ENCODE measurements at regions not wholly inside any gene's neighbourhood (a gene's known extent, or its start where the extent isn't known, plus 50 kb on each side); places are given as distances from the start of the nearest gene placed in this dataset.
"Not testable (repeated sequence)": the region's sequence is repeated elsewhere in the genome, so short reads cannot be mapped to it uniquely, and the experiment has no call there.

- DNase-seq (ENCODE audit: low spot score), result no peak
- in situ Hi-C loops (cut with HindIII; ENCODE audit: low sequenced_read_pairs), result no loop called here
These were observed 54.9 kb upstream of the ZNF678 start for GRCh38 chr1:227508431-227508830.

- not testable (repeated sequence) for DNase-seq (ENCODE audit: low spot score)
These were observed 56.6 kb upstream of the ZNF678 start for GRCh38 chr1:227506490-227507393.

DNA sequence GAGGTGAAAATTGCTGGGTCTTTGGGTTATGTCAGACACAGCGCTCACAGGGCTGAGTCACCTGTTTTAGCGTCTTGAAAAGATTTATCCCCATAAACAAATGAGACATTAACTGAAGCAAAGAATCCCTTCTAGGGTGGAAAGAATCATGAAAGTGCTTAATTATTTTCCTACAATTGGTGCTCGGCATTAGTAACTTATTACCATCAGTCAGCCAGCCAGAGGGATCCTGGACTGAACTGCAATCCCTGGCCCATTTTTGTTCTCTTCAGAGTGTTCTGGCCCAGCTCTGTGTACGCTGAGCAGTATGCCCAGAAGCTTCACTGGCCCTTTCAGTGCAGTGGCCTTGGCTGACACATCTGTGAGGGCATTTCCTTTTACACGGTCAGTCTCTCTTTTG, 67.3 kb upstream of the ZNF678 start:
- DNase-seq (ENCODE audit: low spot score); in situ Hi-C loops (cut with HindIII; ENCODE audit: low sequenced_read_pairs): not testable (repeated sequence)

More at GRCh38 chr1:227506490-227507393, 56.6 kb upstream of the ZNF678 start:
- in situ Hi-C loops (cut with HindIII; ENCODE audit: low sequenced_read_pairs), result not testable (repeated sequence)

DNA sequence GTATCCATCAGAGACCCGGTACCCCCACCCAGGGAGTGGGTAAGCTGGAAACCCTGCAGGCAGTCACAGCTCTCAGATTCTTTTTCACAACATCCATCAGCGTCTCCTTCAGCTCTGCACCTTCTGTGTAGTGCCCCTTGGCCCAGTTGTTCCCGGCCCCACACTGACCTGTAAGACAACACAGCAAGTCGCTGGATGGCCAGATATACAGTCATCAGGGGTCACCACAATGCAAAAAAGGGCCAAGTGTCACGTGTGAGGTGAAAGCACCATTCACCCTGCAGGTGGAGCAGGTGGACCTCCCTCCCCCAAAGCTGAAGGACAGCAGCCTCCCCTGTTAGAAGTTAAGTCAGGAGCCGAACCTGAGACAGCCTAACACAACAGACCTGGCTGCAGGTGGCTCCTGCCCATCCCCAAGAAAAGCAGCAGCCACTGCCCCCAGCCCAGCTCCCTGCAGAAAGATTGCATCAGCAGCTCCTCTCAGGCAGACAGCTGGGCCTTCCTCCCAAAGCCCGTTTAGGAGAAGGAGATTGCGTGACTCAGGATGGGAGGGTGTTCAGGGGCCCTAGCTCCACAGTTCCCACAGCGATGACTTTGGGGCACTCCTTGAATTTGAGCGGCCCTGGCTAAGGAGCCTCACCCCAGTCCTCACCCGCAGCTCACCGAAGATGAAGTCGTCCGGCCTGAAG, 69.3 kb upstream of the ZNF678 start:
- in situ Hi-C loops (cut with HindIII; ENCODE audit: low sequenced_read_pairs); DNase-seq (ENCODE audit: low spot score): not testable (repeated sequence)

DNA sequence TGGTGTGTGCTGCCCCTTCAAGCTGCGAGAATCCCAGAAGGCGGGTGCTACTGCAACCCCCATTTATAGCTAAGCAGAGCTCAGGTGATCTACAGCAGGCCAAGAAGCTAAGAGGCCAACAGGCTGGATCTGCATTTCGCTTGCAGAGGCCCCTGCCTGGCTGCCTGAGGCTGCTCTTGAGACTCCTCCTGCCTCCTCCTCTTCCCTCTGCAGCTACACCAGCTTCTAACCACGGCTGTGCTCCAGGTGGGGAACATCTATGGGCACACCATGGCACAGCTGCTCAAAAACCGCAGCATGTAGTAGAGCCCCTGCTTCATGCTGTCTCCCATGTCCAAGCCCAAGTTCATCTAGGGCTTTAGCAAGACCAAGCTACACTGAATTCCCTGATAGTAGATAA, 72.9 kb upstream of the ZNF678 start:
- no peak for DNase-seq (ENCODE audit: low spot score)
- in situ Hi-C loops (cut with HindIII; ENCODE audit: low sequenced_read_pairs), result no loop called here

GRCh38 chr1:227490001-227490400, 73.4 kb upstream of the ZNF678 start:
- in situ Hi-C loops (cut with HindIII; ENCODE audit: low sequenced_read_pairs), result no loop called here
- no peak for DNase-seq (ENCODE audit: low spot score)

- DNase-seq (ENCODE audit: low spot score), result no peak
- in situ Hi-C loops (cut with HindIII; ENCODE audit: low sequenced_read_pairs), result no loop called here
These were observed 73.8 kb upstream of the ZNF678 start for GRCh38 chr1:227489572-227489971.

DNA sequence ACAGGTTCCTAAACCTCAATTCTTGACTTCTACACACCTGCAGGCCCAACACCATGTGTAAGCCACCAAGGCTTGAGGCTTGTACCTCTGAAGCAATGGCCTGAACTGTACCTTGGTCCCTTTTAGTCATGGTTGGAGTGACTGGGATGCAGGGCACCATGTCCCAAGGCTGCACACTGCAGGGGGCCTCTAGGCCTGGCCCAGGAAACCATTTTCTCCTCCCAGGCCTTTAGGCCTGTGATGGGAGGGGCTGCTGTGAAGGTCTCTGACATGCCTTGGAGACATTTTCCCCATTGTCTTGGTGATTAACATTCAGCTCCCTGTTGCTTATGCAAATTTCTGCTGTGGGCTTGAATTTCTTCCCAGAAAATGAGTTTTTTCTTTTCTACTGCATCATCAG, 75.8 kb upstream of the ZNF678 start:
- DNase-seq (ENCODE audit: low spot score), result no peak
- in situ Hi-C loops (cut with HindIII; ENCODE audit: low sequenced_read_pairs), result no loop called here

DNA sequence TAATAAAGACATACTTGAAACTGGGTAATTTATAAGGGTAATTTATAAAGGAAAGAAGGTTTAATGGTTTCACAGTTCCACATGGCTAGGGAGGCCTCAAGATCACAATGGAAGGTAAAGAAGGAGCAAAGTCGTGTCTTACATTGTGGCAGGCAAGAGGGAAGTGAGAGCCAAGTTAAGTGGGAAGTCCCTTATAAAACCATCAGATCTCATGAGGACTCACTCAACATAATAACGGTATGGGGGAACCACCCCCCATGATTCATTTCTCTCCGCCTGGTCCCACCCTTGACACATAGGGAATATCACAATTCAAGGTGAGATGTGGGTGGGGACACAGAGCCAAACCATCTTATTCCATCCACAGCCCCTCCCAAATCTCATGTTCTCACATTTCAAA, 76.8 kb upstream of the ZNF678 start:
- DNase-seq (ENCODE audit: low spot score), result no peak
- in situ Hi-C loops (cut with HindIII; ENCODE audit: low sequenced_read_pairs), result no loop called here

GRCh38 chr1:227482023-227482299, 81.4 kb upstream of the ZNF678 start:
- no peak for DNase-seq (ENCODE audit: low spot score)
- in situ Hi-C loops (cut with HindIII; ENCODE audit: low sequenced_read_pairs), result no loop called here

DNA sequence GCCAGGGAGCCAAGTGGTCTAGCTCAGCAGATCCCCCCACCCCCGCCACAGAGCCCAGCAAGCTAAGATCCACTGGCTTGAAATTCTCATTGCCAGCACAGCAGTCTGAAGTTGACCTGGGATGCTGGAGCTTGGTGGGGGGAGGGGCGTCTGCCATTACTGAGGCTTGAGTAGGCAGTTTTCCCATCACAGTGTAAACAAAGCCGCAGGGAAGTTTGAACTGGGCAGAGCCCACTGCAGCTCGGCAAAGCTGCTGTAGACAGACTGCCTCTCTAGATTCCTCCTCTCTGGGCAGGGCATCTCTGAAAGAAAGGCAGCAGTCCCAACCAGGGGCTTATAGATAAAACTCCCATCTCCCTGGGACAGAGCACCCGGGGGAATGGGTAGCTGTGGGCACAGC, 89.3 kb upstream of the ZNF678 start:
- in situ Hi-C loops (cut with HindIII; ENCODE audit: low sequenced_read_pairs); DNase-seq (ENCODE audit: low spot score): not testable (repeated sequence)

DNA sequence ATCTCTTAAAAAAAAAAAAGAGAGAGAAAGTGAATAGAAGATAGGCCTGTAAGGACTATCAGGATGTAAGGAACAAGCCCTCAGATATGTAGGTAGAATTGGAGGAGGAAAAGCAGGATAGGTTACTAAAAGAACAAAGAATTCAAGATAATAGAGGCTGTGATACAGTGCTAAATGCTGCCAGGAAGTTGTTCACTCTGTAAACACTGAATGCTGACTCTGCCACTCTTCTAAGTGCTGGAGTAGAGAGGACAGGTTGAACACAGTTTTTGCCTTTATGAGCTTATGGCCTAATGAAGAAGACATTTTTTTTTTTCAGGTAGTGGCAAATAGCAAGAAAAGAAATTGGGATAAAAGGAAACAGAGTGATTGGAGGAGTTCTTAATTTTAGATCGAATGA, 90.6 kb upstream of the ZNF678 start:
- no peak for DNase-seq (ENCODE audit: low spot score)
- in situ Hi-C loops (cut with HindIII; ENCODE audit: low sequenced_read_pairs), result no loop called here

DNA sequence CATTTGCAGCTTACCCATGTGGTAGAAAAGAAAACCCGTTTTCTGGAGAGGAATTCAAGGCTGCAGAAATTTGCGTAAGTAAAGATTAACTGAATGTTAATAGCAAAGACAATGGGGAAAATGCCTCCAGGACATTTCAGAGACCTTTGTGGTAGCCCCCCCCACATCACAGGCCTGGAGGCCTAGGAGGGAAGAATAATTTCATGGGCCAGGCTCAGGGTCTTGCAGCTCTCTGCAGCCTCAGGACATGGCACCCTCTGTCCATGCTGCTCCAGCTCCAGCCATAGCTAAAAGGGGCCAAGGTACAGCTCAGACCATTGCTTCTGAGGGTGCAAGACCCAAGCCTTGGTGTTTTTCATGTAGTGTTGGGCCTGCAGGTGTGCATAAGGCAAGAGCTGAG, 92.7 kb upstream of the ZNF678 start:
- in situ Hi-C loops (cut with HindIII; ENCODE audit: low sequenced_read_pairs), result no loop called here
- no peak for DNase-seq (ENCODE audit: low spot score)

DNA sequence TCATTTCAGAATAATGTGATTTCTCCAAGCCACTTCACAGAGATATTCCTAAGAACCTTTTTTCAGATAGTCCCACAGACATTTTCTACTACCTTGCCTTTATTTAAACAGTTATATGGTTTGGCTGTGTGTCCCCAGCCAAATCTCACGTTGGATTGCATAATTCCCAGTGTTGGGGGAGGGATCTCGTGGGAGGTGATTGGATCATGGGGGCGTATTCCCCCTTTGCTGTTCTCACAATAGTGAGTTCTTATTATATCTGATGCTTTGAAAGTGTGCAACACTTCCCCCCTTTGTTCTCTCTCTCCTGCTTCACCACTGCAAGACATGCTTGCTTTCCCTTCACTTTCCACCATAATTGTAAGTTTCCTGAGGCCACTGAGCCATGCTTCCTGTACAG, 93.6 kb upstream of the ZNF678 start:
- no peak for DNase-seq (ENCODE audit: low spot score)
- in situ Hi-C loops (cut with HindIII; ENCODE audit: low sequenced_read_pairs), result no loop called here

DNA sequence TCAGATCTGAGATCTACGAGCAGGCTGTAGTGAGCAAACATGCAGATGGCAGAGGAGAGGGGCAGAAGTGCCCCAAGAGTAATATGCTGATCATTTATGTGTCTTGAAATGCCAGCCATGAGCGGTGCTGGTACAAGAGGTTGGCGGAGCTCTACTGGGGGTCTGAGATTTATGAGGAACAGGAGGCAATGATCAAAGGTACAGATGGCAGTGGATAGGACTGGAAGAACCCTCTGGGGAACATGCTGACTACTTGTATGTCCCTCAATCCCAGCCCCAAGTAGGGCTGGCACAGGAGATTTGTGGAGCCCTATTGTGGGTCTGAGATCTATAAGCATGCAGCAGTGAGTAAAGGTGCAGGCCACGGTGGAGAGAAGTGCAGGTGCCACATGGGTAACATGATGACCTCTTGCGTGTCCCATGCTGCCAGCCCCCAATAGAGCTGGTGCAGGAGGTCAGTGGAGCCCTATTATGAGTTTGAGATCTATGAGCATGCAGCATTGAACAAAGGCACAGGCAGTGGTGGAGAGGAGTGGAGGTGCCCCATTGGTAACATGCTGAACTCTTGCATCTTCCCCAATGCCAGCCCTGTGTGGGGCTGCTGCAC, 97.2 kb upstream of the ZNF678 start:
- in situ Hi-C loops (cut with HindIII; ENCODE audit: low sequenced_read_pairs), result no loop called here
- no peak for DNase-seq (ENCODE audit: low spot score)

DNA sequence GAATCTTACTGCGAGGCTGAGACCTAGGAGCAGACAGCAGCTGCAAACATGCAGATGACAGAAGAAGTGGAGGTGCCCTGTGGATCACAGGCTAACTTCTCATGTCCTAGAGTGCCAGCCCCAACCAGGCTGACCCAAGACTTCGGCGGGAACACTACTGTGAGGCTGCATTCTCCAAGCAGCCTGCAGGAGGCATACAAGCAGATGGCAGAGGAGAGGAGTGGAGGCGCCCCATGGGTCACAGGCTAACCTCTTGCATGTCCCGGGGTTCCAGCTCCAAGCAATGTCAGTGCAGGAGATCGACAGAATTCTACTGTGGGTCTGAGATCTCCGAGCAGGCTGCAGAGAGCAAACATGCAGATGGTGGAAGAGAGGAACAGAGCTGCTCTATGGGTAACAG, 98.1 kb upstream of the ZNF678 start:
- in situ Hi-C loops (cut with HindIII; ENCODE audit: low sequenced_read_pairs), result no loop called here
- DNase-seq (ENCODE audit: low spot score), result no peak

DNA sequence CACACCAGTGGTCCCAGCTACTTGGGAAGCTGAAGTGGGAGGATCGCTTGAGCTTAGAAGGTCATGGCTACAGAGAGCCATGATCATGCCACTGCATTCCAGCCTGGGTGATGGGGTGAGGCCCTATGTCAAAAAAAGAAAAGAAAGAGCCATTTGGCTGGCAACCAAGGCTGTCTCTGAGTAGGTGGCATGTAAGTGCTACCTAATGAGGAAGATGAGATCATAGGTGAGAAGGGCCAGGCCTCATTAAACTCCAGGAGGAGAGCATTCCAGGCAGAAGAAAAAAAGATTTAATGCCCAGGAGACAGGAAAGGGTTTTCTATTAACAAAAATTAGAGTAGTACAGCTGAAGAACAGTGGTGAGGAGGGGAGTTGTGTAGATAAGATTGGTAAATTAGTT, 103.4 kb upstream of the ZNF678 start:
- in situ Hi-C loops (cut with HindIII; ENCODE audit: low sequenced_read_pairs), result no loop called here
- DNase-seq (ENCODE audit: low spot score), result no peak

DNA sequence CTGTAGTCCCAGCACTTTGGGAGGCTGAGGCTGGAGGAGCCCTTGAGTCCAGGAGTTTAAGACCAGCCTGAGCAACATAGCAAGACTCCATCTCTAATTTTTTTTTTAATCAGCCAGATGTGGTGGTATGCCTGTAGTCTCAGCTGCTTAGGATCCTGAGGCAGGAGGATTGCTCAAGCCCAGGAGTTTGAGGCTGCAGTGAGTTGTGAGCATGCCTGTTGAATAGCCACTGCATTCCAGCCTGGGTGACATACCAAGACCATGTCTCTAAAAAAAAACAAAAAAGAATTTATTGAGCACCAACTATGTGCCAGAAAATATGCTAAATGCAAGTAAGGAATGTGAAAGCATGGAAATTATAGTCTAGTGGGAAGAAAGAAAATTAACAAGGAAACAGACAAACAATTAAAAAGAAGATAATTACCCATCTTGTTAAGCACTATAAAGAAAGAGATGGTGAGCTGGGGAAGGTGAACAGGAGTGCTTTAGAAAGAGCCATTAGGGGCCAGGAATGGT, 104.0 kb upstream of the ZNF678 start:
- no peak for DNase-seq (ENCODE audit: low spot score)
- in situ Hi-C loops (cut with HindIII; ENCODE audit: low sequenced_read_pairs), result no loop called here

DNA sequence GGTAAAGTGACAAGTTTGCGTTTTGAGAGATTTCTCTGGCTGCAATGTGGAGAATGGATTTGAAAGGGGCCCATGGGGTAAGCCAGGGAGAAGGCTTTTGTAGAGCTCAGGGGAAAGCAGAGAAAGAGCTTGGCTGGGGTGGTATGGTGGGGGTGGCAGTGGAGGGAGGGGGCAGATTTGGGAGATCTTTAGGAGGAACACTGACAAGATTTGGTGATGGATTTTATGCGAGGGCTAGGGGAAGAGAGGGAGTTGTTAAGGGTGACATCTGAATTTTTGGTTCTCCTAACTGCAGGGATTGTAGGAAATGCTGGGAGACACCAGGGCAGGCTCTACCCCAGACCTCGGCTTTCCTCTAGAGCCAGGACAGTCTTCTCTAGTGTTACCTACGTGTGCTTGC, 108.7 kb upstream of the ZNF678 start:
- DNase-seq (ENCODE audit: low spot score), result no peak
- in situ Hi-C loops (cut with HindIII; ENCODE audit: low sequenced_read_pairs), result no loop called here

DNA sequence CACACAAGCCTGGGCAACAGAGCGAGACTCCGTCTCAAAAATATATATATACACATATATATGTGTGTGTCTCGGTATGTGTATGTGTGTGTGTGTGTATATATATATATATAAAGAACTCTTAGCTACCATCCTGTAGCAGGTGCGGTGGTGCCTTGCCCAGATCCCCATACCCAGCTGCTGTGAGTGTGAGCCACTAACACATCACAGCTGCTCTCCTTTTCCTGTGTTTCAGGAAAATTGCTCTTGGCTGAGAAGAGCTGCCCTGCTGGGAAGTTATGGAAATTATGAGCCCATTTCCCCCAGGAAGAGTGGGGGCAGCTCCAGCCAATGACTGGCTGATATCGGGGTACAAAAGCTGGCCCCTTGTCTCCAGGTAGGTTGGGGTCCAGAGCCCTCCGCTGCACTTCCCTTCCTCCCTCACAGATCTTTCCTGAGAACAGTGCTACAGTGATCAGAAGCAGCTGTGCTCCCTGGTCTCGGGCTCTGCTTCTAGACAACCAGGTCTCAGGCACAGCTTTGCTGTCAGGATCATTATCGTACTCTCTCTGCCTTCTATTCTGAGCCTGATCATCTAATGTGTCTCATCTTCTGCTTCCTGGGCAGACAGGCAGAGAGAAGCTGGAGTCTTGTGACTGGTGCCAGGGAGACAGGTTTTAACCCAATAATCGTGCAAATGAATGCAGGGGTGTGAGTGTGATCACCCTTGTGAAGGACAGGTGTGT, 109.6 kb upstream of the ZNF678 start:
- in situ Hi-C loops (cut with HindIII; ENCODE audit: low sequenced_read_pairs), result no loop called here
- peak; percentile 7 for DNase-seq (ENCODE audit: low spot score)

Measured in G401 (cell line).